ES-I3 (cell line): ENCODE measurements at regions not wholly inside any gene's neighbourhood (a gene's known extent, or its start where the extent isn't known, plus 50 kb on each side); places are given as distances from the start of the nearest gene placed in this dataset.

Experiments used
- H3K36me3 ChIP-seq: 2 replicates; pipeline ENCODE4 v1.6.1; 2013; ENCODE audit warnings: mild to moderate bottlenecking, low read length, control low read depth, moderate library complexity; ENCODE audit not compliant: insufficient read depth
- H3K4me1 ChIP-seq: 2 replicates; pipeline ENCODE4 v1.6.1; 2013; ENCODE audit warnings: mild to moderate bottlenecking, control low read depth, low read length; ENCODE audit not compliant: insufficient read depth
- H3K9ac ChIP-seq: 2 replicates; pipeline ENCODE4 v1.6.1; 2013; ENCODE audit warnings: low read depth, mild to moderate bottlenecking, low read length, moderate library complexity
- H3K9me3 ChIP-seq: 2 replicates; pipeline ENCODE4 v1.6.1; 2013; ENCODE audit warnings: mild to moderate bottlenecking, low read length, moderate library complexity; ENCODE audit not compliant: control insufficient read depth, insufficient read depth

GRCh38 chr13:111456452-111457230, 136.2 kb downstream of the TEX29 start:
- no peaks in the 10 kb centered on the region for H3K36me3 ChIP-seq
- no peaks in the 10 kb centered on the region for H3K4me1 ChIP-seq
- no peak overlapping the region for H3K9ac ChIP-seq
- no peaks in the 10 kb centered on the region for H3K9me3 ChIP-seq

GRCh38 chr13:111458001-111458531, 137.6 kb downstream of the TEX29 start:
- H3K4me1 ChIP-seq, result no peaks in the 10 kb centered on the region
- no peak overlapping the region for H3K9ac ChIP-seq
- no peaks in the 10 kb centered on the region for H3K9me3 ChIP-seq
- H3K36me3 ChIP-seq, result no peaks in the 10 kb centered on the region

- Histone ChIP-seq H3K9ac (no peak overlapping the region), H3K36me3 (no peaks in the 10 kb centered on the region), H3K9me3 (no peaks in the 10 kb centered on the region), H3K4me1 (no peaks in the 10 kb centered on the region)
Observed at GRCh38 chr13:111458739-111459138, 138.3 kb downstream of the TEX29 start.

GRCh38 chr13:111459803-111460547, 139.5 kb downstream of the TEX29 start:
- H3K9me3 ChIP-seq, result no peaks in the 10 kb centered on the region
- no peaks in the 10 kb centered on the region for H3K4me1 ChIP-seq
- no peak overlapping the region for H3K9ac ChIP-seq
- no peaks in the 10 kb centered on the region for H3K36me3 ChIP-seq

- no peaks in the 10 kb centered on the region for H3K4me1 ChIP-seq
- H3K36me3 ChIP-seq, result no peaks in the 10 kb centered on the region
- no peak overlapping the region for H3K9ac ChIP-seq
- no peaks in the 10 kb centered on the region for H3K9me3 ChIP-seq
Observed at GRCh38 chr13:111460548-111461444, 140.4 kb downstream of the TEX29 start.

GRCh38 chr13:111461445-111462149, 141.2 kb downstream of the TEX29 start:
- no peak overlapping the region for H3K9ac ChIP-seq

GRCh38 chr13:111462221-111462764, 141.9 kb downstream of the TEX29 start:
- Histone ChIP-seq H3K9ac (no peak overlapping the region), H3K4me1 (no peaks in the 10 kb centered on the region), H3K36me3 (no peaks in the 10 kb centered on the region), H3K9me3 (no peaks in the 10 kb centered on the region)

More at GRCh38 chr13:111461445-111462149, 141.2 kb downstream of the TEX29 start:
- H3K9me3 ChIP-seq, result no peaks in the 10 kb centered on the region
- H3K4me1 ChIP-seq, result no peaks in the 10 kb centered on the region
- H3K36me3 ChIP-seq, result no peaks in the 10 kb centered on the region

- Histone ChIP-seq H3K9me3 (no peaks in the 10 kb centered on the region), H3K36me3 (no peaks in the 10 kb centered on the region), H3K9ac (no peak overlapping the region), H3K4me1 (no peaks in the 10 kb centered on the region)
Observed at GRCh38 chr13:111462944-111463343, 142.5 kb downstream of the TEX29 start.

GRCh38 chr13:111467111-111467890, 146.9 kb downstream of the TEX29 start:
- no peaks in the 10 kb centered on the region for H3K9me3 ChIP-seq
- no peaks in the 10 kb centered on the region for H3K4me1 ChIP-seq
- H3K36me3 ChIP-seq, result no peaks in the 10 kb centered on the region
- no peak overlapping the region for H3K9ac ChIP-seq

GRCh38 chr13:111468037-111468959, 147.9 kb downstream of the TEX29 start:
- no peaks in the 10 kb centered on the region for H3K36me3 ChIP-seq
- no peaks in the 10 kb centered on the region for H3K9me3 ChIP-seq
- H3K4me1 ChIP-seq, result no peaks in the 10 kb centered on the region
- no peak overlapping the region for H3K9ac ChIP-seq

GRCh38 chr13:111469450-111469849, 149.0 kb downstream of the TEX29 start:
- Histone ChIP-seq H3K9ac (no peak overlapping the region), H3K9me3 (no peaks in the 10 kb centered on the region), H3K36me3 (no peaks in the 10 kb centered on the region), H3K4me1 (no peaks in the 10 kb centered on the region)

GRCh38 chr13:111469916-111470506, 149.6 kb downstream of the TEX29 start:
- no peaks in the 10 kb centered on the region for H3K36me3 ChIP-seq
- H3K9me3 ChIP-seq, result no peaks in the 10 kb centered on the region
- no peak overlapping the region for H3K9ac ChIP-seq
- H3K4me1 ChIP-seq, result no peaks in the 10 kb centered on the region
